AG09319 (cell line): ENCODE measurements at regions not wholly inside any gene's neighbourhood (a gene's known extent, or its start where the extent isn't known, plus 50 kb on each side); places are given as distances from the start of the nearest gene placed in this dataset.

ENCODE experiments used
- DNase-seq: peaks from one replicate; pipeline ENCODE4 v3.0.0-alpha.2; 2010; ENCODE audit warnings: low read depth; ENCODE audit errors: extremely low read depth
- TF ChIP-seq, protein P1 (sequence below): IDR thresholded peaks from 2 replicates; pipeline ENCODE4 v1.5.1; 2011; ENCODE audit warnings: low read depth, mild to moderate bottlenecking, inconsistent platforms, low read length, moderate library complexity

DNA sequence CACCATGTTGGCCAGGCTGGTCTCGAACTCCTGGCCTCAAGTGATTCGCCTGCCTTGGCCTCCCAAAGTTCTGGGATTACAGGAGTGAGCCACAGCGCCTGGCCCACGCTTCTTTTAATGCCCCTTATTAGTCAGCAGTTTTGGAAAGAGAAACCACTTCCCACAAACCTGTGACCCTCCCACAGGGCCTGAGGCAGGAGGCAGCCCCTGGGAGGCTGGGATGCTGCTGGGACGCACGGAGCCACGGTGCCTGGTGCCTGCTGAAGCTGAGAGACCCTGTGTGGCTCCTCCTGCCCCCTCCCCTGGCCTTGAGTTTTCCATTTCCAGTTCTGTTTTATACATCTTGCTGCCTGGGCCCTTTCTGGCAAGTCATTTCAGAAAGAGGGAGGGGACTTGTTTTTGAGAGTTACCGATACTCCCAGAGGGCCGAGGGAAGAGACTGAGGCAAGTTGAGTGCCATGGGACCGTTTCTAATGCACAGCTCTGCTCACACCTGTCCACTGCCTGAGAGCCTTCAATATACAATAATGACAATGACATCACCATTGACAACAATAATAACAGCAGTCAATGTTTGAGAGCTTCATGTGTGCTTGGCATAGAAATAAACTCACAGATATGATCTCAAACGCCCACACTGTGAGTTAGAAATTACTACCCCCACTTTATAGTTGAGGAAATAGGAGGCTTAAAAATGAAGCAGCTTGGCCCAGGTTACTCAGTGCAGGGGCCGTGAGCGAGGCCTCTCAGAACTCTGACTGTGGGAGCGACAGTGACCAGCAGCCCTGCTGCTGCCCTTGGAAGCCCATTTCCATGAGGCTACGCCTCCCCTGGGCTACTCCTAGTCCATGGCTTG lies 78.1 kb upstream of the YWHAQ start:
- TF ChIP-seq, protein P1, sequence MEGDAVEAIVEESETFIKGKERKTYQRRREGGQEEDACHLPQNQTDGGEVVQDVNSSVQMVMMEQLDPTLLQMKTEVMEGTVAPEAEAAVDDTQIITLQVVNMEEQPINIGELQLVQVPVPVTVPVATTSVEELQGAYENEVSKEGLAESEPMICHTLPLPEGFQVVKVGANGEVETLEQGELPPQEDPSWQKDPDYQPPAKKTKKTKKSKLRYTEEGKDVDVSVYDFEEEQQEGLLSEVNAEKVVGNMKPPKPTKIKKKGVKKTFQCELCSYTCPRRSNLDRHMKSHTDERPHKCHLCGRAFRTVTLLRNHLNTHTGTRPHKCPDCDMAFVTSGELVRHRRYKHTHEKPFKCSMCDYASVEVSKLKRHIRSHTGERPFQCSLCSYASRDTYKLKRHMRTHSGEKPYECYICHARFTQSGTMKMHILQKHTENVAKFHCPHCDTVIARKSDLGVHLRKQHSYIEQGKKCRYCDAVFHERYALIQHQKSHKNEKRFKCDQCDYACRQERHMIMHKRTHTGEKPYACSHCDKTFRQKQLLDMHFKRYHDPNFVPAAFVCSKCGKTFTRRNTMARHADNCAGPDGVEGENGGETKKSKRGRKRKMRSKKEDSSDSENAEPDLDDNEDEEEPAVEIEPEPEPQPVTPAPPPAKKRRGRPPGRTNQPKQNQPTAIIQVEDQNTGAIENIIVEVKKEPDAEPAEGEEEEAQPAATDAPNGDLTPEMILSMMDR, result no peak
- DNase-seq, result no peak

DNA sequence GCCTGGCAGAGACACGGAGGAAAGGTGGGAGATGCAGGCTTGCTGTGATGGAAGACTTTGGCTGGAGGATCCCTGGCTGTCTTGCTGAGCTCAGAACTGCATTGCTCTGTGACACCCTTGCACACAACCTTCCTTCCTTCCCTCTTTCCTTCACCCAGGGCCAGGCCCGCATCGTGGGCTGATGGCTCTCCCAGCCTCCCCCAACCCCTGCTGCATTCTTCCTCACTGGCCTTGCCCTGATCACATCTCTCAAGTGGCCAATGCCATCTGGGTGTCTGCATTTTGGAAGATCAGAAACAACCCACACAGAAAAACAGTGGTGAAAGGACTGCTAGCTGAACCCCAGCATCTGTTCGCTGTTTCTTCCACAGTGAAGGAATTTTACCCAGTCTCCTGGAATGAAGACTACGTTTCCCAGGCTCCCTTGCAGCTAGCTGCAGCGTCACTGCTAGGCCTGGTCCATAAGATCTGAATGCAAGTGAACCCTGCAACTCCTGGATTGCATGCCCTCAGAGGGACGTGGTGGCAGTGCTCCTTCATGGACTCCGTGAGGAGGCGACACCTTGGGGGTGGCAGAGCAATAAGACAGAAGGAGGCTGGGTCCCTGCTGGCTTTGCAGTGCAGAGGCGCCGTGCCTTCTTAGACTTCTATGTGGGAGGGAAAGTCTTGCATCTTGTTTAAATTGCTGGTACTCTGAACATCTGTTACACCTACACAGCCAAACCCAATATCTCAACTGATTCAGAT lies 78.9 kb upstream of the YWHAQ start:
- TF ChIP-seq, protein P1, result no peak

DNA sequence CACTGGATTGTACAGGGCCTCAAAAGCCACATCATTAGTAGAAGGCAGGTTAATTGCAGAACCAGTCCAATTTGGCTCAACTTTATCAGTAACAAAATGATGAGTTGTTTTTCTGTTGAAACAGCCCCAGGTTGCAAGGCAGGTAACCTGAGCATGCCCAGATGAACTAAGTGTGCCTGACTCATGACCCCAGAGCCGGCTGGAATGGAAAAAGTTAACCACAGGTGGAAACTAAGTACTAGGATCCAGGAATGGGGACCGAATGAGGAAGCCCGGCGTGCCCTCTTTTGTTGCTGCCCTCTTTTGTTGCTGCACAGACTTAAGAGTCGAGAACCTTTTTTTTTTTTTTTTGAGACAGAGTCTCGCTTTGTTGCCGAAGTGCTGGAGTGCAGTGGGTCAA lies 79.5 kb upstream of the YWHAQ start:
- TF ChIP-seq, protein P1, result no peak
- no peak for DNase-seq

More for the DNA sequence above, 78.9 kb upstream of the YWHAQ start:
- no peak for DNase-seq

DNA sequence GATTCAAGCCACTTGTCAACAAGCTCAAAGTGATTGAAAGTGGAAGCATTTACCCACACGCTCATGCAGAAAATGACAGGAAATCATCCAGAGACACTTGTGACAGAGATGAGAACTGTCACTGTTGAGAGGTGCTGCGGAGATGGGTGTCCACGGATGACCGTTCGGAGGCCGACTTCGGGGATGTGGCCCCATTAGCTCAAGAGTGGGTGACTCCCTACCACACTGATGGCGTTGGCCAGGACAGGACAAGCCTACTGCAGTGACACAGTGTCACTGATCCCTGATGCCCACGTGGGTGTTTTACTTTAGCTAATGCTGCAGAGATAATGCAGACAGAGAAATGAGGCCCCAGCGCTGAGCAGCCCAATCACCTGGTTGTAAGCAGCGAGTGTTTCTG lies 81.5 kb upstream of the YWHAQ start:
- TF ChIP-seq, protein P1, result no peak
- DNase-seq, result no peak

DNA sequence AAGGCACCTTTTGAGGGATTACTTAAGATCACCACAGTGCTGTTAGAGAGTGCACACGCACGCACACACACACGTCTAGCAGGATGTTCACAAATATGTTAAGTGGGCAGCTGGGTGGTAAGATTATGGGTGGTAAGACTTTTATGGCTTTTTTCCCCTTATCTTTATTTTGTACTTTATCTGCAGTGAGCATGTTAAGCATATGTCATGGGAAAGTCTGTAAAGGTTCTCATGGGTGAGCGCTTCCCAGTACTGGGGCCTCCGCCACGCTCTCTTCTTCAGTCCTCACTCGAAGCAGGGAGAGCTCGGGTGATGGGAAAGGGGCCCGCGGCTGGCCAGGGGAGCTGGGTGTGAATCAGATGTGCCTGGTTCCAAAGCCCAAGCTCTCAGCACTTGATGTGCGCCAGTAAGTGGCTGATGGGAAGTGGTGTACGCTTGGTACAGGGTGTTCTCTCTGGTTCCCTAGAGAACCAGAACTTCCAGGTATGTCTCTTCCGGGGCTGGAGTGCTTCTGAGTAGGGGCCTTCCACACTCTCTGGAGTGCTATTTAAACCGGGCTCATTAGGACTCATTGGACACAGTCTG lies 83.9 kb upstream of the YWHAQ start:
- TF ChIP-seq, protein P1, result no peak
- DNase-seq, result no peak

DNA sequence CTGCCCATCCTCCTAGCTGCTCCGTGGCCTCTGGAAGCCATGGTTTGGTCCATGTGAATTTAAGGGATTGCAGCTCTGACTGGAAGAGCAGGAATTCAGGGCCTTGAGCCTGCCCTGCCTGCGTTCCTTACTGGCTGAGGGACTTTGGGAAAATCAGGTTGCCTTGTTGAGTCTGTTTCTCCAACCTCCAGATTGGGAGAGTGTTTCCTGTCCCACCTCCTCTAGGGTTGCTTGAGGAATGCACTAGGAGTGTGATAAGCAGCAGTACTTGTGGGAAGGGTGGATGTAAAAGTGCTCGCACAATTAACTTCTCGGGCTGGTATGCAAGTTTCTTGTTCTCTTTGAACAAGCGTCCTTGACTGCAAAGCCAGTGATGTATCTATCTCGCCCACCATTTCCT lies 84.4 kb upstream of the YWHAQ start:
- TF ChIP-seq, protein P1, result no peak

More for the DNA sequence above, 84.4 kb upstream of the YWHAQ start:
- no peak for DNase-seq
